GM19239 (cell line): ENCODE measurements at regions not wholly inside any gene's neighbourhood (a gene's known extent, or its start where the extent isn't known, plus 50 kb on each side); places are given as distances from the start of the nearest gene placed in this dataset.
A peak's percentile ranks its signal among the peaks of the same experiment; 100 is the strongest.
"Not testable (repeated sequence)": the region's sequence is repeated elsewhere in the genome, so short reads cannot be mapped to it uniquely, and the experiment has no call there.

Experiments
- DNase-seq: peaks from one replicate; pipeline ENCODE4 v3.0.0; 2011; ENCODE audit warnings: low spot score; ENCODE audit not compliant: insufficient read length
- FAIRE-seq: peaks from 2 replicates; lab custom pipeline; 2011; peaks lifted over from hg19 to GRCh38; lab: Jason Lieb, UNC

DNA sequence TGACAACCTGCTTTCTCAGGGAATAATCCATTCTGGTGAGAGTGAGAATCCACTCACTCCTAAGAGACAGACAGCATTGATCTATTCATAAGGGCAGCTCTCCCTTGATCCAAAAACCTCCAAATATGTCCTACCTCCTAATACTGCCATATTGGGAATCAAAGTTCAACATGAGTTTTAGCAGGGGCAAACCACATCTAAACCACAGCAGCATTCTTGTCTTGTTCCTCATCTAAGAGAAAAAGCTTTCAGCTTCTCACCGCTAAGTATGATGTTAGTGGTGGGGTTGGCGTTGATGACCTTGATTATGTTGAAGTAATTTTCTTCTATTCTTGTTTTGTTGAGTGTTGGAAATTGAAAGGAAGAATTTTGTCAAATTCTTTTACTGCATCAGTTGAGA lies 69.6 kb downstream of the SERTM2 start:
- FAIRE-seq (peak; percentile 4), DNase-seq (no peak)

DNA sequence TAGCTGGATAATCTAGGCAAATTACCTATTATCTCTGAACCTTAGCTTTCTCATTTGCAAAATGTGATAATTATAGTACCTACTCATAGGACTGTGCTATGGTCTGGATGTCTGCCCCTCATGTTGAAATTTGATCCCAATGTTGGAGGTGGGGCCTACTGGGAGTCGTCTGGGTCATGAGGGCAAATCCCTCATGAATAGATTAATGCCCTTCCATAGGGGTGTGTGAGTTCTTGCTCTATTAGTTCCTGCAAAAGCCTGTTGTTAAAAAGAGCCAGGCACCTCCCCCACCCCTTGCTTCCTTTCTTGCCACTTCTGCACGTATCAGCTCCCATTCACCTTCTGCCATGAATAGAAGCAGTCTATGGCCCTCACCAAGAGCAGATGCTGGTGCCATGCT lies 73.9 kb downstream of the SERTM2 start:
- FAIRE-seq, result no peak

DNA sequence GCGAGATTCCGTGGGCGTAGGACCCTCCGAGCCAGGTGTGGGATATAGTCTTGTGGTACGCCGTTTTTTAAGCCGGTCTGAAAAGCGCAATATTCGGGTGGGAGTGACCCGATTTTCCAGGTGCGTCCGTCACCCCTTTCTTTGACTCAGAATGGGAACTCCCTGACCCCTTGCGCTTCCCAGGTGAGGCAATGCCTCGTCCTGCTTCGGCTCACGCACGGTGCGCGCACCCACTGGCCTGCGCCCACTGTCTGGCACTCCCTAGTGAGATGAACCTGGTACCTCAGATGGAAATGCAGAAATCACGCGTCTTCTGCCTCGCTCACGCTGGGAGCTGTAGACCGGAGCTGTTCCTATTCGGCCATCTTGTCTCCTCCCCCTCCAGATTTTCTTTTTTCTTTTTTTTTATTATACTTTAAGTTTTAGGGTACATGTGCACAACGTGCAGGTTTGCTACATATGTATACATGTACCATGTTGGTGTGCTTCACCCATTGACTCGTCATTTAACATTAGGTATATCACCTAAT lies 83.0 kb downstream of the SERTM2 start:
- FAIRE-seq, result not testable (repeated sequence)

More for the DNA sequence above, 73.9 kb downstream of the SERTM2 start:
- DNase-seq, result no peak

DNA sequence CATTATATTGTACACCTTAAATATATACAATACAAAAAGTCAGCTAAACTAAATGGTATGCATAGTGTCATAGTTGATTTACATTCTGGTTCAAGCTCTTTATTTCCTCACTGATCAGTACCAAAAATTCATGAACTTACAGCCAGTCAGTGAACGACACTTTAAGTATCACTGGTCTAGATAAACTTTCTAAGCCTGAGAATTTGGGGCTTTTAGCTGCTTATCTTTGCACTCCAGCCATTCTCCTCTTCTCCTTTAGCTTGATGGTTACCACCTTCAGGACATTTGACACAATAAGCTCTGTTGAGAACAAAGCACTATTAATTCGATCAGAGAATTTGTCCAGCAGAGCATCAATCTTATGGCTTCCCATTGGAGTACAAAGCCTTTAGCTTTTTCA lies 83.0 kb upstream of the ALG13 start:
- no peak for DNase-seq
- FAIRE-seq, result no peak

More for the DNA sequence above, 83.0 kb downstream of the SERTM2 start:
- not testable (repeated sequence) for DNase-seq

DNA sequence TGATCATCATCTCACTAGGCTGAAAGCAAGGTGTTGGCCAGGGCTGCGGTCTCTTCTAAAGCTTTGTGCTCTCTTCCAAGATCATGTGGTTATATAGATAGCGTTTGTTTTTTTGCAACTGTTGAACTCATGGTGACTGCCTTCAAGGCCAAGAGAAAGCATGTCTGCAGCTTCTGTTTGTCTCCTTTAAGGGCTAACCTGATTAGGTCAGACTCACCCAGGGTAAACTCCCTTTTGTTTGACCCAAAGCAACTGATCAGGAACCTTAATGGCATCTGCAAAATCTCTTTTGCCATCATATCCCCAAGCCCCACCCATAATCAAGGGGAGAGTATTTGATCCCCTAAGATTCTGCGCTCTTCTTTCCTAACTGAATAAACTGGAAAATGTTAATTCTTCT lies 72.2 kb upstream of the ALG13 start:
- no peak for DNase-seq
- FAIRE-seq, result no peak

DNA sequence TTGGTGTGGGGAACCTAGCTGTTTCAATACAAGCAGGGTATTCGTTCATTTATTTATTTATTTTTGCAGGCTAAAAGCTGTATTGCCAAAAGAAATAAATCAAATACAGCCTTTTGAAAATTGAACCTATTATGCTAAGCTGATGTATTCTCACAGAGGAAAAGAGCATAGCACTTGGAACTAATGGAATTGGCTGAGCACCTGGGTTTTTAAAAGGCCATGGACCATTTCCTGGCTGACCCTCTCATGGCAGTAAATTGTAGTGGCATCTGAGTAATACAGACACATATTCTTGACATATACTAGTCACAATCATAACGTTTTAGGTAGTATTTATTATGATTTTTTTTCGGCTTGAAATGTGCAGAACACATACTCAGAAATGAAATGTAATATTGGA lies 71.8 kb upstream of the ALG13 start:
- FAIRE-seq (no peak), DNase-seq (no peak)

DNA sequence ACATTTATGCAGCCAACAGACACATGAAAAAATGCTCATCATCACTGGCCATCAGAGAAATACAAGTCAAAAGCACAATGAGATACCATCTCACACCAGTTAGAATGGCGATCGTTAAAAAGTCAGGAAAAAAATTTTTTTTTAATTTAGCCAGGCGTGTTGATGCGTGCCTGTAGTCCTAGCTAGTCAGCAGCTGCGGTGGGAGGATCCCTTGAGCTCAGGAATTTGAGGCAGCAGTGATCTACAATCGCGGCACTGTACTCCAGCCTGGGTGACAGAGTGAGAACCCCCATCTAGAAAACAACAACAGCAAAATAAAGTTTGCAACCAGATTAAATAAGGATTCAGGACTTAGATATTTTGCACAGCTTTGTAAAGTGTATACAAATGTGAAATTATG lies 65.7 kb upstream of the ALG13 start:
- DNase-seq, result no peak
- FAIRE-seq, result no peak

DNA sequence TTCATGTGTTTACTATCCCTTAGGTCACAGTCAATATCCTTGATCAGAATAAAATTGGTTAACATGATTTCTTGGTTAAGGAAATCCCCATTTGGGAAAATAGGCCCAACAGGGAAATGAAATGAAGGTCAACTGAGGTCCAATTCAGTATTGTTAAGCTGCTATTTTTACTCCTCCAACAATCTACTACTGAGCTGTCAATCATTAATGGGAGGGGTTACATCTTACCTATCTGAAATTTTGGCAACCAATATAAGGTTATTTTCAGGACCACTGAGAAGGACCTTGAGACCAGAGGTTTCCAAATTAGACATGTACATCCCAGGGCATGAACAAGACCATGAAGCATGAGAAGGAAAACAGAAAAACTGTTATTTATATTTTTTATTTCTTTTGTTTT lies 64.2 kb upstream of the ALG13 start:
- no peak for FAIRE-seq
- no peak for DNase-seq

DNA sequence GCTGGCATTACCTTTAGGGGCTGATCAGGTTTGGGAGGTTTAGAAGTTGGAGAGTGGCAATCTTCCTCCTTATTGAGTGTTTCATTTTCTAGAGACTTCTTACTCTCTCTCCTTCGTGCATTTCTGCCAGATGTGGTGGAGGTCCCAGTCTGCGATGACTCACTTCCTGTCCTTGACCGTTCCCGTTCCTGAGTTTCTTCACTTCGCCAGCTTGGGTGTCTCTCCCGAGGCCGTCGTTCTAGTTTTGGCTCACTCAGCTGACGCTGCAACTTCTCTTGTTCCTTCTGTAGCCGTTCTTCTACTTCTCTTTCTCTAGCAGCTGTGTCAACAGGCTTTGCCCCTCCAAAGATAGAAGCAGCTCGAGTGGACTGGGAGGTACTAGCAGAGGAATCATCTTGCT lies 60.9 kb upstream of the ALG13 start:
- DNase-seq, FAIRE-seq: not testable (repeated sequence)

DNA sequence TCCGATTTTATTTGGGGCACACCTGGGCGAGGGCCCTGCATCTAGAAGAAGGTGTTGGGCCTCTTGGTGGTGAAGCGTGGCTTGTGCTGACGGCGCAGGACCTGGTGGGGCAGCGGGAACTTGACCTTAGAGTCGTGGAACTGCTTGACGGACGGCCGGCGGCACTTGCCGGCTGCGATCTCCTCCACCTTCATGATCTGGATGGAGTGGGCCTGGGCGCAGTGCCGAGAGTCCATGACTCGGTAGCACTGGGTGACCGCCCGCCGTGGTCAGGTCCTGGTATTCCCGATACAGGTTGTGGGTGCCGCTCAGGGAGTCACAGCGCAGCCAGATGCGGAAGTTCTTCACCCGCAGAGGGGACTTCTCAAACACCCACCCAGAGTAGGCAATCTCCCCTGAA lies 56.8 kb upstream of the ALG13 start:
- DNase-seq, result no peak
- no peak for FAIRE-seq

DNA sequence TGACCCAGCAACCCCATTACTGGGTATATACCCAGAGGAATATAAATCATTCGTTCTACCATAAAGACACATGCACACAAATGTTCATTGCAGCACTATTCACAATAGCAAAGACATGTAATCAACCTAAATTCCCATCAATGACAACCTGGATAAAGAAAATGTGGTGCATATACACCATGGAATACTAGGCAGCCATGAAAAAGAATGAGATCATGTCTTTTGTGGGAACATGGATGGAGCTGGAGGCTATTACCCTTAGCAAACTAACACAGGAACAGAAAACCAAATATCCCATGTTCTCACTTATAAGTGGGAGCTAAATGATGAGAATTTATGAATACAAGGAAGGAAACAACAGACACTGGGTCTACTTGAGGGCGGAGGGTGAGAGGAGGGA lies 53.7 kb upstream of the ALG13 start:
- not testable (repeated sequence) for DNase-seq, FAIRE-seq
